ENCODE measurements at regions not wholly inside any gene's neighbourhood (a gene's known extent, or its start where the extent isn't known, plus 50 kb on each side); places are given as distances from the start of the nearest gene placed in this dataset.

DNA sequence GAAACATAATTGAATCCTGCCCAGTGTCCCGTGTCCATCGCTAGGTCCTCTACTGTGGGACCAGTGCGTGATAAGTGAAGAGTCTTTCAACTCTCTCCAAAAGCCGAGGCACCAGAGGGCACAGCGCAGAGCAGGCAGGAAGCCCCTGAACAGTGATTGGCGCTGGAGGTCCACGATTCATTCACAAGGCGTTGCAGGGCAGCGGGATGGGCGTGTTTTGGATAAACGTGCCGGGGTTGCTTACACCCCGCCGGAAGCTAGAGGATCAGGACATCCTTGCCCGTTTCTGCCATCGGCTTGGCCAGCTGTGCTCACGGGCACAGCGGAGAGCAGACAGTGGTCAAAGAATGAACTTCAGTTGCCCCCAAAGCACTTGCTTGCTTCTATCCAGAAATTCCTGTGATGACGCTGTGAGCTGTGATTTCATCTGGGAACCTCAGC is 86.0 kb upstream of the PFKP start:
- DNase-seq (ENCODE audit: low read depth in 2 of 2), result no peak

DNA sequence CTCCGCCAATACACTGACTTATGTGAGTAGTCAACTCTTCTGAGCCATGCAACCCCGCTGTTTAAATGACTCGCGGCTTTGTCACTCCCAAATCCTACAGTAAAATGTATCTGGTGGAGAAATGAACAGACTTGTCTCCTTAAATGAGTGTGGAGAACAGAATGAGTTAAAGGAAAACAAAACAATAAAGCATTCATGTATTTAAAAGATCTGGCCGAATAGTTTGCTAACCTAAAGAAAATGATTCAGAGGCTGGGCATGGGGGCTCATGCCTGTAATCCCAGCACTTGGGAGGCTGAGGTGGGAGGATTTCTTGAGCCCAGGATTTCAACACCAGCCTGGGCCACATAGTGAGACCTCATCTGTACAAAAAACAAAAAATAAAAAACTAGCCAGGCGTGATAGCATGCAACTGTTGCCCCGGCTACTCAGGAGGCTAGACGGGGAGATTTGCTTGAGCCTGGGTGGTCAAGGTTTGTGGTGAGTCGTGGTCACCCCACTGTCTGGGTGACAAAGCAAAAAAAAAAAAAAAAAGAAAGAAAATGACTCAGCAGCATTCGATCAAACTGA is 86.5 kb upstream of the PFKP start:
- no peak for DNase-seq (ENCODE audit: low read depth in 2 of 2)

DNA sequence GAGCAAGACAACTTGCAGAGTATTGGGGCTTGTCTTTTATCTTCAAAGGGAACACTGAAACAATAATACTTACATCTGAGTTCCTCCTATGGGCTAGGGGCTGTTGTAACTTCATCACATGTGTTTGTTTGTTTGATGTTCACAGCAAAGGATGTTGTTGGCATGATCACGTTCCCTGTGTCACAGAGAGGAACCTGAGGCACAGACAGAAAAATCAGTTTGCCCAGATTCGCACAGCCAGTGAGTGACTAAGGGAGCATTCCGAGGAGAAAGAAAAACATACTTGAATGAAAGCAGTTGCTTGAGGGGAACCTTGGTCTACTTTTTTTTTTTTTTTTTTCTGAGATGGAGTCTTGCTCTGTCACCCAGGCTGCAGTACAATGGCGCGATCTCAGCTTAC is 87.2 kb upstream of the PFKP start:
- no peak for DNase-seq (ENCODE audit: low read depth in 2 of 2)

DNA sequence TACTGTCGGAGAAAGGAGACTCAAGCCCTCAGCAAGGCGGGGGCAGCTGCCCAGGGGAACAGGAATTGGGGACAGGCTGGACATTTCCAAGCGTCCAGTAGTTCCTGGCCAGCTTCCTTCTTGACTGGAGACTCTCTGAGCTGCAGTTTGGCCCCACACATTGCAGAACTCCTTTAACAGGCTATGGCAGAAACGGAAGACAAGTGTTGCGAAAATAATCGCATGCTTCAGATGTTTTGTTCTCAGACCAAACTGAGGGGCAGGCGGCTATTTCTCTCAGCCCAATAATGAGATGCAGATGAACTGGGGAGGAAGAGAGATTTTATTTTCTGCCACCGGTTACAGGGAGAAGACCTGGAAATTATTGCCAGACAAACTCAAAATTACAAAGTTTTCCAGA is 88.0 kb upstream of the PFKP start:
- no peak for DNase-seq (ENCODE audit: low read depth in 2 of 2)

DNA sequence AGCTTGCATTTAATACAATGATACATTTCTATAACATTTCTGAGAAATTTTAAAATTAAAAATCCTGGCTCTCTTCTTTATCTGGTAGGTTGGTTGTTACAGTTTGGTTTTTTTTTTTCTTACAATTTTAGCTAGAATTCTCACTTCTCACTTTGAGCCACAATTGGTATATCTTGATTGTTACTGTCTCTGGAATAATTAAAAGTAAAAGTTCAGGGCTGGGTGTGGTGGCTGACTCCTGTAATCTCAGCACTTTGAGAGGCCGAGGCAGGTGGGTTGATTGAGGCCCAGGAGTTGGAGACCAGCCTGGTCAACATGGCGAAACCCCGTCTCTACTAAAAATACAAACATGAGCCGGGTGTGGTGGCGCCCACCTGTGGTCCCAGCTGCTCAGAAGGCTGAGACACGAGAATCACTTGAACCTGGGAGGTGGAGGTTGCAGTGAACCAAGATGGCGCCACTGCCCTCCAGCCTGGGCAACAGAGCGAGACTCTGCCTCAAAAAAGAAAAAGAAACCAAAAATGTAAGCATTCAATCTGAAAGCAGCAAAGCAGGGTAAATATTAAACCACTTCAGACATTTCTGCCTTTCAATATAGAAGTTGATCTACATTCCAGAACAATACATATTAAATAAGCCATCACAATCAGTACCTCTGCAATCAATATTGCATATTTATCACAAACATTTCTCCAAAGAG is 88.6 kb upstream of the PFKP start:
- DNase-seq (ENCODE audit: low read depth in 2 of 2), result no peak

DNA sequence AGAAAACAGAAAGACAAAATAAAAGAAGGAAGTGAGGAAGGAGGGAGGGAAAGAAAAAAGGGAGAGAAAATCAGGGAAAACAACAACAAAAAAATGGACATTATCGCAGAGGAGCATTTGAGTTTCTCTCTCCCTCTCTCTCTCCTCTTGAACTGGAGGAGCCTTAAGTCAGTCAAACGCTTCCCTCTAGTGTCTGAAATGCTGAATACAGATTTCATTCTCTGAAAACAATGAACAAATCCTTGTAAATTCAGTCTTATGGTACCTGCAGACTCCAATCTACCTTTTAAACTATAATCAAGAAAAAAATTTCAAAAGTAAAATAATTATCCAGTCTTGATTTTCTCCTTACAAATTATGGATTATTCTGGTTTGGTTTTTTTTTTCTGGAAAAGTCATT is 89.2 kb upstream of the PFKP start:
- no peak for DNase-seq (ENCODE audit: low read depth in 2 of 2)

DNA sequence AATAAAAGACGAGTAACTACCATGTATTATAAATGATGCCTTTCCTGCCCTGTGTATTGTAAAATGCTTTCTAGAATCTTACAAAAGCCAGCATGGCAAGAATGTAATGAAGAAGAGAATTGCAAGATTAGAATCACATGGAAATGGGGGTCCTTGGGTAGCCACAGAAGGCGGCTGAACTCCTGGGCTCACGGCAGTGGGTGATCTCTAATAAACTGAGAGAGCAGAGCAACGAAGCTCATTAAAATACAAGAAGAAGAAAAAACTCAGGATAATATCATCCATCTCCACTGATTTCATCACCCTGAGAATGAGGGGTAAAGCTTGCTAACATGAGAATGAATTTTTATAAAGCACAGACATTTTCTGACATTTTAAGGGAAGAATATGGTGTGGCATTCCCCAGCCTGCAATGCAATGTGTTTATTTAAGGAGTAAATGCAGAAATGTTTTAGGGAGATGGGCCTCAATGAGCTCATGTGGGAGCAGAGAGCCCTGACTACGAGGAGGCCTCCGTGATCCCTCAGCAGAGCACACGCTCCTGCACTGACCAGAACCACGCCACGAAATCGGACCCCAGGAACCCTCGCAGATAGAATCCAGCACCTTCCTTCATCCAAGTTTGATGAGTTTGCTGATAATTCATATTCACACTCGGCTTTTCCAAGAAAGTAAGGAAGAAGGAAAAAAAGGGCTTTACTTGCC is 92.7 kb upstream of the PFKP start:
- no peak for DNase-seq (ENCODE audit: low read depth in 2 of 2)

DNA sequence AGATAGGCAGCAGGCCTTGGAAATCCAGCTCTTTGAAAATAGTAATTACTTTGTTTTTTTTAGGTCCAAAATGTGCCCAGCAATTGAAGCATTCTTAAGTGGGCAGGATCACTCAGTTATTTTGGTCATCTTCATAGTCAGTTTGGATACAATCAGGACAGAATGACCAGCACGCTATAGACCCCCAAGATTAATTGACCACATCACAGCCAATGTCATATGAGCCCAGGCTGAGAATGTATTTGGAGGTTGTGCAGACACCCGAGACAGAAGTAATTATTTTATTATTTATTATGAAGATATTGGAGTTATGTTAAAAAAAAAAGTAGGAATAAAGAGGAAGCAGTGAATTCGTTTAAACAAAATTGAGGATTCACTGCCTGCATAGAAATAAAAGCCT is 93.3 kb upstream of the PFKP start:
- DNase-seq (ENCODE audit: low read depth in 2 of 2), result no peak

DNA sequence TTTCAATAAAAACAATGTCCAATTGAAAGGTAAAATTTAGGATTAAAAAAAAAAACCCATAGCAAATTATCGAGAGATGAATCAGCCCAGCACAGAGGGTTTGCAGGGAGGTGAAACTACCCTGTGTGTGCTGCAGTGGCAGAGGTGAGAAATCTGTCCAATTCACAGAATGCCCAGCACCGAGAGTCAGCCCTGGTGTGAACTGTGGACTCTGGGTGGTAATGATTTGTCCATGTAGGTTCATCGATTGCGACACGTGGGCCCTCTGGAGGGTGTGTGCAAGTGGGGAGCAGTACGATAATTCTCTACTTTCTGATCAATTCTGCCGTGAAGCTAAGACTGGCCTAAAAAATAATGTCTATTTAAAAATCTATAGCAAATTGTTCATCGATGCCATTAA is 94.5 kb upstream of the PFKP start:
- no peak for DNase-seq (ENCODE audit: low read depth in 2 of 2)

DNA sequence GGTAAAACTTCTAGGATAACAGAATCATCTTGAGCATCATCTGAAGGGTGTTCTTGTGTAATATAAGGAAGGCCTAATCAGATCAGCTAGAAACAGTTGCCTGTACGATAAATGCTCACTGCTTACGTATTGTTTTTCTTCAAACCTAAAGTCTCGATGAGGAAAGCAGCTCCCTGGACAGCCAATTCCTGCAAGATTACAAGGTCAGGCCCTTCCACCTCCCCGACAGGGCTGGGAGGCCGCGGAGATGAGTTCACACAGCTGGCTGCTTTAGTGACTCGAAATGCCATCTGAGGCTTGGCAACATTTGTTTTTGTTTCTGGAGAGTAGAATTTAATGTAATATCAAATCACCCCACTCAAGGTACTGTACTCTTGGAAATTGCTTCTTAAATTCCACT is 95.1 kb upstream of the PFKP start:
- no peak for DNase-seq (ENCODE audit: low read depth in 2 of 2)

DNA sequence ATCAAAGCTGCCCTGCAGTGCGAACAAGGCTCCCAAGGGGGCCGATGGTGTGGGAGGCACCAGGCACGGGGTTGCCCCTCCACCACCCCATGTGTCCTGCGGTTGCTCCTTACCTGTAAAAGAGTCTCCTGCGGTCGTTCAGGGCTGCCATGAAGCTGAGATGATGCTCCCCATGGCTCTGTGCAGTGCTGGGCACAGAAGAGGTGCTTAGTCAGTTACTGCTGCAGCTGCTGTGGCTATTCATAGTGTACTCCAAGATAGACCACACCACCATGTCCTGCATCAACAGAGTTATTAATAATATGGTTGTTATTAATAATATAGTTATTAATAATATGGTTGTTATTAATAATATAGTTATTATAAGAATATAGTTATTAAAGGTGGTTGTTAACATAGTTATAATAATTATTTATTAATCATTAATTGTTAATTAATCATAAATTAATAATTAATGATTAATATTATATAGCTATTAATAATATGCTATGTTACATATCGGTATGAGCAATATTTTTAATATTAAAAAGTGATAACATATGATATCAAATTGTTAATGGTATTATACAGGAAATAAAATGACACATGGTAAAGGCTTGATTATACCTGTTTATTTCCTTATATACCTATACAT is 97.0 kb upstream of the PFKP start:
- DNase-seq (ENCODE audit: low read depth in 2 of 2), result no peak

DNA sequence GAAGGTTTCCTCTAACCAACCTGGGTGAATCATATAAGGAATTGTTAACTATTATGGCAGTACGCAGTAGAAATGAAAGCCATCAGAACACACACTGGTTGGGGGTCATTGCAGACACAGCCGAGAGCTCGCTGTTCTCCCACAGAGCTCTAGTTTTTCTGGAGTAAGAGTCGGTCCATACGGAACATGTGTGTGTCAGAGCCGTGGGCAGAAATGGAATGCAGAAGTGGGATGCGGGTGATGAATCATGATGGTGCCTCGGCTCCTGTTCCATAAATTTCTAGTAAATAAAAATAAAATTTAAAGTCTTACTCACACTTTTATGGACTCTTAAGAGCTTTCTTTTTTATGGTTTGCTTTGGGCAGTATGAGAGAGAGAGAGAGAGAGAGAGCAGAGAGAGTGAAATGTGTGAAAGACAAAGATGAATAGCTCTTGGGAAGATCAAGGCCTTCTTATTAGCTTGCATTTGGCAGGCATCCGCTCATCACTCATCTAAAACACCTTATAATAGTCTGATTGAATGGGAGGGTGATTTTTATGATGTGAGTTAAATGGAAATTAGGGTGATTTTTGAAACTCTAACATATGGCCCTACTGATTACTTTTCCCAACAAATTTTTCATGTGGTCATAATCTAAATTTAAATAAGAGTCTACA is 98.8 kb upstream of the PFKP start:
- no peak for DNase-seq (ENCODE audit: low read depth in 2 of 2)

DNA sequence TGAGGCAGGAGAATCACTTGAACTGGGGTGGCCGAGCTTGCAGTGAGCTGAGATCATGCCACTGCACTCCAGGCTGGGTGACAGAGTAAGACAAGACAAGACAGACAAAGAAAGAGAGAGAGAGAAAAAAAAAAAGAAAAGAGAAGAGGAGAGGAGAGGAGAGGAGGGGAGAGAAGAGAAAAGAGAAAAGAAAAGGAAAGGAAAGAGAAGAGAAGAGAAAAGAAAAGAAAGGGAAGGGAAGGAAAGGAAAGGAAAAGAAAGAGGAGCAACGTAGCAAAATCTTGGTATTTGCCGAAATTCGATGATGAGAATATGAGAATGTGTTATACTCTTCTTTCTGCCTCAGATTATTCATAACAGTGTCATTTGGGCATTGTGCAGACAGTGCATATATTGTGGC is 101.2 kb upstream of the PFKP start:
- DNase-seq (ENCODE audit: low read depth in 2 of 2), result no peak

DNA sequence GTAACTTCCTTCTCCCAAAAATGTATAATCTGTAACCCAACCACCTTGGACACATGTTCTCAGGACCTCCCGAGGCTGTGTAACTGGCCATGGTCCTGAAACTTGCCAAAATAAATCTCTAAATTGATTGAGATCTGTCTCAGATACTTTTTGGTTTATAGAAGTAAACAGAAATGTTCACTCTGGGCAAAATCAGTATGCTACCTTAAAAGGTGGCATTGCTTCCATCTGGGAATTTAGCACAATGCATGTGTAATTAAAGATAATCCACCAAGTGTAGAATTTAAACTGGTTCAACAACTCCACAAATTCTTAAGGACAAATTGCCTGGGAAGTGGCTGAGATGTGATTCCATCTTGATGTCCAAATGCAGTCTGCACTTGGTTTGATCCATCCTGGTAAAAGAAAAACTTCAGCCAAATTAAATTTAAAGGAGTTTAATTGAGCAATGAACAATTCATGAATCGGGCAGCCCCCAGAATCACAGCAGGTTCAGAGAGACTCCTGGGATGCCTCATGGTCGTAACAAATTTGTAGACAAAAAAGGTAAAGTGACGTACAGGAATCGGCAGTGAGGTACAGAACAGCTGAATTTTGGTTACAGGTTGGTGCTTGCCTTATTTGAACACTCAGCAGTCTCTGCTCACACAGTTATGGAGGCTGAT is 102.6 kb upstream of the PFKP start:
- DNase-seq (ENCODE audit: low read depth in 2 of 2), result no peak

DNA sequence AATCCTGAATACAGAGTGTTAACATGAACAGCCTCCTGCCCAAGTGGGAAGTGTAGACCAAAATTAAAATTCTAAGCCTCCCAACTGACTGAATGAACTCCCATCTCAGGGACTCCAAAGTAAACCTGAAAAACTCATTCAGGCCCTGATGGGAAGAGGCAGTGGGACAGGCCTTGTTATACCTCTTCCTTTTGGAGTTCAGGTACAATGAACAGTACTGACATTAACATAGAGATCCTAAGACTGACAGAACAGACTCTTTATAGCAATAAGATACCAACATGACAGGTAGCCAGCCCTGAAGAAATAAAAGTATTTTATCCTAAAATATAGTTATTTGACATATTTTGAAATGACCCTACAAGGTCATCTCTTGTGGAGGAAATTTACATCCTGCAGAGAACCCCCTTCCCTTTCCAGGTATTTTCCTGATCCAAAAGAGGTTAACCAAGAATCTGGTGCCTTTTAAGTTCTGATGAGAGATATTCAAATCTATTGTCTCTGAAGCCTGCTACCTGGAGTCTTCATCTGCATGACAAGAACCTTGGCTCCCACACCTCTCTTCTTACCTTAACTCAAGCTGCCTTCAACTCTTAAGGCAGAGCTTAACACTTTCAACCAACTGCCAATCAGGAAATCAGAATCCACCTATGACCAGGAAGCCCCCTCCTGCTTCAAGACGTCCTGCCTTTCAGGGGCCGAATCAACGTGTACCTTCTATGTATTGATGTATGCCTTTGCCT is 103.3 kb upstream of the PFKP start:
- DNase-seq (ENCODE audit: low read depth in 2 of 2), result no peak

DNA sequence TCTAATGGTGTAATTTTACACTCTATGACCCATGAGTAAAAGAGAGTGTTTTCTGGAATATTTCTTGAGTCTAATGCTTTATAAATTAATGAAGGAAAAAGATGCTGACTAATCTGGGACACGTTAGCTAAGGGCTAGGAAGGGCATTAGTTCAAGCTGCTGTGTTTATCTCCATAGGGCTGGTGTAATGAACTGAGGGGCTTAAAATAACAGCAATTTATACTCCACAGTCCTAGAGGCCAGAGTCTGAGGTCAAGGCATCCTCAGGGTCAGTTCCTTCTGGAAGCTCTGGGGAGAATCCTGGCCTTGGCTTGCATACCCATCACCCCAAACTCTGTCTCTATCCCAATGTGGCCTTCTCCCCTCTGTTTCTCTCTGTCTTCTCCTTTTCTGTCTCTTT is 105.2 kb upstream of the PFKP start:
- no peak for DNase-seq (ENCODE audit: low read depth in 2 of 2)

DNA sequence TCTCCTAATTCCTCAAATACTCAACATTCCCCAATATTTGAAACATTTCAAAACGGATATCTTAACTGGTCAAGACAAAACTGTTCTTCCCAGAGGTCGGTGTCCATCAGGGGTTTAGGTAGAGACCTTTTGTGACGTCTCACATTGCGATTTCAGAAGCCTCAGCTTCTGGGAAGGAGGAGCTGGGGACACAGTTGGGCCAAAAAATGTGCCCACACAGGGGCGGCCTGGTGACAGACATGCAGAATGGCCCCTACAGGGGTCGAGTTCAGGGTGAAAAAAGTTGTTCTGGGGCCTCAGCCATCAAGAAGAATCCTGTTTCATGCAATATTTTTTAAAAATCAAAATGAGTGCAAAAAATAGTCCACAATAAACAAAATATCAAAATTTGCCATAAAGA is 108.7 kb upstream of the PFKP start:
- DNase-seq (ENCODE audit: low read depth in 2 of 2), result no peak

DNA sequence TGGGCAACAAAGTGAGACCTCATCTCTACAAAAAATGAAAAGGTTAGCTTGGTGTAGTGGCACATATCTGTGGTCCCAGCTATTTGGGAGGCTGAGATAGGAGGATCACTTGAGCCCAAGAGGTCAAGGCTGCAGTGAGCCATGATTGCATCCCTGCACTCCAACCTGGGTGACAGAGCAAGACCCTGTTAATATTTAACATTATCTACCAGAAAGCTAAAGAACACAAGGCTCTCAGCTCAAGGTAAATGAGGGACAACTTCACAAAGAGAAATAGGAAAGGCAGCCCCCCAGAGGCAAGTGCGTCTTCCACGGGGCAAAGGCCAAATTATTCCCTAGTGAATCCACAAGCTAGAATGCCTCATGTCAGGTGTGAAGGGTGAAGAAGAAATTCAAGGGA is 109.6 kb upstream of the PFKP start:
- no peak for DNase-seq (ENCODE audit: low read depth in 2 of 2)

DNA sequence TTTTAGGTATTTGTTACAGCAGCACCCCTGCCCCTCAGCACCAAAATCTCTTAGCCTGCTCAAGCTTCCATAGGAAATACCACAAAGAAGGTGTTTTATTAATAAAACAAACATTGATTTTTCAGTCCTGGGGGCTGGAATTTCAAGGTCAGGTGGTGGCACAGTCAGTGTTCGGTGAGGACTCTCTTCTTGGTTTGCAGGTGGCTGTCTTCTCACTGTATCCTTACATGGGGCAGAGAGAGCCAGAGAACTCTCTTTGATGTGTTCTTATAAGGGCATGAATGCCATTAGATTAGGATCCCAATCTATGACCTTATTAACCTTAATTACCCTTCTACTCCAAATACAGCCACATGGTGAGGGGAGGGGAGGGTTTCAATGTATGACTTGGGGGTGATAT is 112.3 kb upstream of the PFKP start:
- no peak for DNase-seq (ENCODE audit: low read depth in 2 of 2)

DNA sequence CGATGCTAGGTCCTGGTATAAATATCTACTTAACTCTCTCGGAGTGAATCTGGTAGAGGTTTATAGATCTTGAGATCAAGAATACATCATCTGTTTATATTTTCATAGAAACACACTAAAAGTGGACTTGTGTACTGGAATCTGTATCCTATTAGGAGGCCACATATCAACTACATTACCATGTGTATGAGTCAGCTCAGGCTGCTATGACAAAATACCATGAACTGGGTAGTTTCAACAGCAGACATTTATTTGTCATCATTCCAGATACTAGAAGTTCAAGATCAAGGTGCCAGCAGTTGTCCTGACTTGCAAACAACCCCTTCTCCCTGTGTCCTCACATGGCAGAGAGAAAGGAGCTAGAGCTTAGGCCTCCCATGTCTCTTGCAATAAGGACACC is 113.9 kb upstream of the PFKP start:
- DNase-seq (ENCODE audit: low read depth in 2 of 2), result no peak

DNA sequence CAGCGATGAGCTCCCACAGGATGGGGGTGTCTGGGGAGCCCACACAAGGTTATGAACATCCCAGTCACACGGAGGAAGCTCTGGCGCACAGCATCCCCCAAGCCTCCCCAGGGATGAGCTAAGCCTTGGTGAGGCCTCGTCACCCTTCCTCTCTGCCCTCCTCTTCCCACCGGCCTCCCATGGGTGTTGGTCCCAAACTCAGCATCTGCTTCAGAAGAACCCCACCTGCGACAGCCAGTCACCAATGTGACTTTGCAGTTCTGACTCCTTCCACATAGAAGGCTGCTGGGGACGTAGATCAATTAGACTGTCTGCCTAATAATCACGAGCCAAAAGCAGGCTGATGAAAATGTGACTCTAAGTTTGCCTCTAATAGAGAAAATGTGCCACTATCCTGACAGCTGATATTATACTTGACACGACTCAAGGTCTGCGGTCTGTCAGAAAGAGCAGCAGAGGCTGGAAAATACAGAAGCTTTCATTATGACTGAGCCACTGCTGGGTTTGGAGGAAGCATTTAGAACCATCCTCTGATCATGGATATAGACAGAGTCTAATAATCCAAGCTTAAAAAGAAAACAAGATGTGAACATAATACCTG is 116.0 kb upstream of the PFKP start:
- DNase-seq (ENCODE audit: low read depth in 2 of 2), result no peak

All from activated CD8-positive, alpha-beta memory T cell treated with anti-CD3 and anti-CD28 coated beads for 4 hours (primary cell).